ENCODE measurements at regions not wholly inside any gene's neighbourhood (a gene's known extent, or its start where the extent isn't known, plus 50 kb on each side); places are given as distances from the start of the nearest gene placed in this dataset.
"Not testable (repeated sequence)": the region's sequence is repeated elsewhere in the genome, so short reads cannot be mapped to it uniquely, and the experiment has no call there.

DNA sequence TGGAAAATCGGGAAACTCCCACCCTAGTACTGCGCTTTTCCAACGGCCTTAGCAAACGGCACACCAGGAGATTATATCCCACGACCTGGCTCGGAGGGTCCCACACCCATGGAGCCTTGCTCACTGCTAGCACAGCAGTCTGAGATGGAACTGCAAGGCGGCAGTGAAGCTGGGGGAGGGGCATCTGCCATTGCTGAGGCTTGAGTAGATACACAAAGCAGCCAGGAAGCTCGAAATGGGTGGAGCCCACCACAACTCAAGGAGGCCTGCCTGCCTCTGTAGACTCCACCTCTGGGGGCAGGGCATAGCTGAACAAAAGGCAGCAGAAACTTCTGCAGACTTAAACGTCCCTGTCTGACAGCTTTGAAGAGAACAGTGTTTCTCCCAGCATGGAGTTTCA lies 77.8 kb upstream of the SMIM31 start:
- not testable (repeated sequence) for TF ChIP-seq POLR2A (IDR thresholded peaks at IDR 0.05; ENCODE audit: extremely low read depth, insufficient read length); MYC (IDR thresholded peaks at IDR 0.05; ENCODE audit: low read depth, low read length)
- TF ChIP-seq, protein P1, sequence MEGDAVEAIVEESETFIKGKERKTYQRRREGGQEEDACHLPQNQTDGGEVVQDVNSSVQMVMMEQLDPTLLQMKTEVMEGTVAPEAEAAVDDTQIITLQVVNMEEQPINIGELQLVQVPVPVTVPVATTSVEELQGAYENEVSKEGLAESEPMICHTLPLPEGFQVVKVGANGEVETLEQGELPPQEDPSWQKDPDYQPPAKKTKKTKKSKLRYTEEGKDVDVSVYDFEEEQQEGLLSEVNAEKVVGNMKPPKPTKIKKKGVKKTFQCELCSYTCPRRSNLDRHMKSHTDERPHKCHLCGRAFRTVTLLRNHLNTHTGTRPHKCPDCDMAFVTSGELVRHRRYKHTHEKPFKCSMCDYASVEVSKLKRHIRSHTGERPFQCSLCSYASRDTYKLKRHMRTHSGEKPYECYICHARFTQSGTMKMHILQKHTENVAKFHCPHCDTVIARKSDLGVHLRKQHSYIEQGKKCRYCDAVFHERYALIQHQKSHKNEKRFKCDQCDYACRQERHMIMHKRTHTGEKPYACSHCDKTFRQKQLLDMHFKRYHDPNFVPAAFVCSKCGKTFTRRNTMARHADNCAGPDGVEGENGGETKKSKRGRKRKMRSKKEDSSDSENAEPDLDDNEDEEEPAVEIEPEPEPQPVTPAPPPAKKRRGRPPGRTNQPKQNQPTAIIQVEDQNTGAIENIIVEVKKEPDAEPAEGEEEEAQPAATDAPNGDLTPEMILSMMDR (IDR thresholded peaks at IDR 0.05; ENCODE audit: low read depth, low read length) = not testable (repeated sequence)
- TF ChIP-seq, protein P2, sequence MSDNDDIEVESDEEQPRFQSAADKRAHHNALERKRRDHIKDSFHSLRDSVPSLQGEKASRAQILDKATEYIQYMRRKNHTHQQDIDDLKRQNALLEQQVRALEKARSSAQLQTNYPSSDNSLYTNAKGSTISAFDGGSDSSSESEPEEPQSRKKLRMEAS (IDR thresholded peaks at IDR 0.05; ENCODE audit: low read depth, low read length) = not testable (repeated sequence)

All from NB4 (cell line).